ENCODE measurements at regions not wholly inside any gene's neighbourhood (a gene's known extent, or its start where the extent isn't known, plus 50 kb on each side); places are given as distances from the start of the nearest gene placed in this dataset.
A peak's percentile ranks its signal among the peaks of the same experiment; 100 is the strongest.
"Not testable (repeated sequence)": the region's sequence is repeated elsewhere in the genome, so short reads cannot be mapped to it uniquely, and the experiment has no call there.

DNA sequence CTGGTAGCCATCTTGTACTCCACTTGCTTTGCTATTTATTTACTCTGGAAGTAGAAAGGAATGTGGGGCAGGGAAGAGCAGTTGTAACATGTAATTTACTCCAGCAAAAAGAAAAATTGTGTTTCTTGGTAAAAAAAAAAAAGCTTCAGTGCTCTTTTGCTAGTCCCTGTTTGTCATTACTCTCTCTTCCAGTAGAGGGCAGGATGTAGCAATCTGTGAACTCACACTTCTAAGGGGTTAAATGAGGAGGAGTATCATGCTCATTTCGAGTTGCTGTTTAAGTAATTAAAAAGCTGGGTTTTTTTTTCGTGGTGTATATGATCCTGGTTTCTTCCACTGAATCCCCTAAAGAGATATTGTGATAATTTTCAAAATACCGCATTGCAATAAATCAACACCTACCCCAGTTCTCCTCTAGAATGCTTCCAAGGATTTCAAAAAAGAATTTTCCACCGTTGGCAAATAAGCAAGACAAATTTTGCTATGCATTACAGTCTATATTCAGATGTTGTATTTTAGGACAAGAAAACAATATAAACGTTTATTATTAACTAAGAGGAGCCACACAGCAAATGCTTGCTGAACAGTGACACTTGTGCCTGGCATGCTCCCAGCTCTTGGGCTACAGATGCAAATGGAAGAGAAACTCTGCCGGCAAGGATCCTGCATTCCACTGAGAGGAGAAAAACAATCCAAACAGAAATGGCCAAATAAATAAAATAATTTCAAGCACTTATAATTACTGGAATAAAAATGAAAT, 261.6 kb downstream of the ASXL3 start:
- Histone ChIP-seq H3K36me3 (no peaks in the 10 kb centered on the region), H3K27ac (no peak overlapping the region), H3K9me3 (replicated peaks) (no peaks in the 10 kb centered on the region), H3K4me1 (no peaks in the 10 kb centered on the region), H3K27me3 (no peaks in the 10 kb centered on the region), H3K4me3 (no peak overlapping the region)
- DNase-seq: peak; percentile 5 to 68

DNA sequence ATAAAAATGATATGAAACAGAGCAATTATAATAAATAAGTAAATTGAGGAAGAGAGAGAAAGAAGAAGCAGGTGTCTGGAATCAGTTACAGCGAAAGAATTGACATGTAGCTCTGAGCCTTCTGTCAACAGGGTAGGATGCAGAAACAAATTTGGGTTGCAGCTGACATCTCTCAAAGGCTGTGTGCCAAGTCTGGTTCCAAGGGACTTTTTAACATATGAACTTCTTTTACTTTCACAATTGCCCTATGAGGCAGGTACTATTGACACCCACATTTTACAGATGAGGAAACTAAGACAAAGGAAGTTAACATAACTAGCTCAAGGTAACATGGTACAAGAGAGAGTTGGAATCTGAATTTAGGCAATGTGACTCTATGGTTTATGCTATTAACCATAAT, 260.0 kb downstream of the ASXL3 start:
- Histone ChIP-seq H3K4me3 (no peak overlapping the region), H3K36me3 (no peaks in the 10 kb centered on the region), H3K4me1 (no peaks in the 10 kb centered on the region), H3K9me3 (replicated peaks) (no peaks in the 10 kb centered on the region), H3K27me3 (no peaks in the 10 kb centered on the region), H3K27ac (no peak overlapping the region)
- DNase-seq: no peak

DNA sequence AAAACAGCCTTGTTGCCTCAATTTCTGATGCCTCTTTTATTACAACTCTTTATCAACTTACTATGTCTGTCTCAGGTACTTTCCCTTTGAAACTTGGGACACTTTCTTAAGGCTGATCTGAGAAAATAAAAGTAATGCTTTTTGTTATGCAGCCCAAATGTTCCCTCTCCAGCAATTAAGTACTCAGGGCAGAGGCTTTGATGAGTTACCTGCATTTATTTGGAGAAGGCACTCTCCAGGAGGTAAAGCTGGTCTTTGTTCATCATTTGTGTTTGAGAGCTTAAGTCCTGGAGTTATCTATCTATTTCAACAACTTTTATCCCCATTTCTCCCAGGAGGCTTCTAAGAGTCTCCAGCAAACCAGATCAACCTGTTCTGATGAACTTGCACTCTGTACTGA, 259.2 kb downstream of the ASXL3 start:
- no peak overlapping the region for H3K4me3 ChIP-seq
- no peak overlapping the region for H3K27ac ChIP-seq
- no peaks in the 10 kb centered on the region for H3K27me3 ChIP-seq
- no peaks in the 10 kb centered on the region for H3K9me3 ChIP-seq (replicated peaks)
- H3K36me3 ChIP-seq: no peaks in the 10 kb centered on the region
- no peak for DNase-seq
- no peaks in the 10 kb centered on the region for H3K4me1 ChIP-seq

DNA sequence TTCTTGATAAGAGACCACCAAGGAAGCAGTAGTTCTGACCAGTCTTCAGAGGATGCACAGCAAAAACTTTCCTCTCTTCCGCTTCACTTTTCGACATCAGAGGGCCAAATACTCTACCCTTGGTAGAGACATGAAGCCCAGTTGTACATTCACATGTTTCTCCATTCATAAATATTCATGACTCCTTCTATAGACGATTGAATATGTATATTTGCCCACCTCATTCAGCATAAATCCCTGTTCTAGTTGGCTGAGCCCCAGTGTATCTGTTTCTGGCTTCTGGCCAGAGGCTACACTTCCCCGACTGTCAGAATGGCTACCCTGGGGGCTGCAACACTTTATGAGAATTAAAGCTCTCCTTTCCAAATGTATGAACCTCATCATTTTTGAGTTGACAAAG, 258.5 kb downstream of the ASXL3 start:
- Histone ChIP-seq H3K27me3 (no peaks in the 10 kb centered on the region), H3K4me1 (no peaks in the 10 kb centered on the region), H3K4me3 (no peak overlapping the region), H3K27ac (no peak overlapping the region), H3K36me3 (no peaks in the 10 kb centered on the region), H3K9me3 (replicated peaks) (no peaks in the 10 kb centered on the region)
- DNase-seq: peak in 1 of 2 experiments; percentile 1

GRCh38 chr18:33835419-33835818, 257.4 kb downstream of the ASXL3 start:
- no peak for DNase-seq
- H3K36me3 ChIP-seq: no peaks in the 10 kb centered on the region
- H3K4me1 ChIP-seq: no peaks in the 10 kb centered on the region
- H3K27ac ChIP-seq: no peak overlapping the region
- H3K27me3 ChIP-seq: no peaks in the 10 kb centered on the region
- H3K4me3 ChIP-seq: no peak overlapping the region
- no peaks in the 10 kb centered on the region for H3K9me3 ChIP-seq (replicated peaks)

- DNase-seq: peak in 1 of 2 experiments; percentile 4
- no peaks in the 10 kb centered on the region for H3K36me3 ChIP-seq
- H3K27me3 ChIP-seq: no peaks in the 10 kb centered on the region
- H3K27ac ChIP-seq: no peak overlapping the region
- H3K9me3 ChIP-seq (replicated peaks): no peaks in the 10 kb centered on the region
- no peaks in the 10 kb centered on the region for H3K4me1 ChIP-seq
- H3K4me3 ChIP-seq: no peak overlapping the region
Observed at GRCh38 chr18:33833842-33834241, 255.8 kb downstream of the ASXL3 start.

- Histone ChIP-seq H3K4me1 (no peaks in the 10 kb centered on the region), H3K9me3 (replicated peaks) (no peaks in the 10 kb centered on the region), H3K36me3 (no peaks in the 10 kb centered on the region), H3K27ac (no peak overlapping the region), H3K4me3 (no peak overlapping the region), H3K27me3 (no peaks in the 10 kb centered on the region)
- DNase-seq: no peak
Observed at GRCh38 chr18:33831424-33831823, 253.4 kb downstream of the ASXL3 start.

GRCh38 chr18:33830213-33830612, 252.2 kb downstream of the ASXL3 start:
- Histone ChIP-seq H3K9me3 (replicated peaks) (no peaks in the 10 kb centered on the region), H3K4me3 (no peak overlapping the region), H3K27me3 (no peaks in the 10 kb centered on the region), H3K4me1 (no peaks in the 10 kb centered on the region), H3K27ac (no peak overlapping the region), H3K36me3 (no peaks in the 10 kb centered on the region)
- no peak for DNase-seq

GRCh38 chr18:33828949-33829348, 250.9 kb downstream of the ASXL3 start:
- H3K27me3 ChIP-seq: no peaks in the 10 kb centered on the region
- no peaks in the 10 kb centered on the region for H3K9me3 ChIP-seq (replicated peaks)
- H3K36me3 ChIP-seq: no peaks in the 10 kb centered on the region
- H3K27ac ChIP-seq: no peak overlapping the region
- no peak overlapping the region for H3K4me3 ChIP-seq
- no peaks in the 10 kb centered on the region for H3K4me1 ChIP-seq
- no peak for DNase-seq

GRCh38 chr18:33826151-33826550, 248.1 kb downstream of the ASXL3 start:
- Histone ChIP-seq H3K4me1 (no peaks in the 10 kb centered on the region), H3K4me3 (no peak overlapping the region), H3K36me3 (no peaks in the 10 kb centered on the region), H3K9me3 (replicated peaks) (no peaks in the 10 kb centered on the region), H3K27ac (no peak overlapping the region), H3K27me3 (no peaks in the 10 kb centered on the region)
- DNase-seq: no peak

GRCh38 chr18:33821503-33821902, 243.5 kb downstream of the ASXL3 start:
- H3K9me3 ChIP-seq (replicated peaks): no peaks in the 10 kb centered on the region
- no peaks in the 10 kb centered on the region for H3K4me1 ChIP-seq
- no peaks in the 10 kb centered on the region for H3K36me3 ChIP-seq
- H3K27ac ChIP-seq: no peak overlapping the region
- H3K4me3 ChIP-seq: no peak overlapping the region
- H3K27me3 ChIP-seq: no peaks in the 10 kb centered on the region
- no peak for DNase-seq

- Histone ChIP-seq H3K4me1 (no peaks in the 10 kb centered on the region), H3K36me3 (no peaks in the 10 kb centered on the region), H3K4me3 (no peak overlapping the region), H3K9me3 (replicated peaks) (no peaks in the 10 kb centered on the region), H3K27me3 (no peaks in the 10 kb centered on the region), H3K27ac (no peak overlapping the region)
- DNase-seq: no peak
Observed at GRCh38 chr18:33820517-33821371, 242.7 kb downstream of the ASXL3 start.

DNA sequence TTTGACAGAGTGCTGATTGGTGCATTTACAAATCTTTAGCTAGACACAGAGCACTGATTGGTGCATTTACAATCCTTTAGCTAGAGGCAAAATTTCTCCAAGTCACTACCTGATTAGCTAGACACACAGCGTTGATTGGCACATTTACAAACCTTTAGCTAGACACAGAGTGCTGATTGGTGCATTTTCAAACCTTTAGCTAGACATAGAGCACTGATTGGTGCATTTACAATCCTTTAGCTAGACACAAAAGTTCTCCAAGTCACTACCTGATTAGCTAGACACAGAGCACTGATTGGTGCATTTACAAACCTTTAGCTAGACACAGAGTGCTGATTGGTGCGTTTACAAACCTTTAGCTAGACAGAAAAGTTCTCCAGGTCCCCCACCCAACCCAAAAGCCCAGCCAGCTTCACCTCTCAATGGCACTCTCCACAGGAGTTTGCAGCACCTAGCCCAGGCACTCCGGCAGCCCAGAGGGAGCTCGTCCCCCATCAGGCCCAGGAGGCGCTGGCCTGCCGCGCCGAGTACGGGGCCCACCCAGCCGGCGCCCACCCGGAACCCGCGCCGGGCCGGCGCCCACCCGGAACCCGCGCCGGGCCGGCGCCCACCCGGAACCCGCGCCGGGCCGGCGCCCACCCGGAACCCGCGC, 241.8 kb downstream of the ASXL3 start:
- not testable (repeated sequence) for DNase-seq; H3K36me3 ChIP-seq; H3K27ac ChIP-seq; H3K9me3 ChIP-seq (replicated peaks); H3K4me3 ChIP-seq; H3K4me1 ChIP-seq; H3K27me3 ChIP-seq

GRCh38 chr18:33818145-33818544, 240.1 kb downstream of the ASXL3 start:
- Histone ChIP-seq H3K36me3 (no peaks in the 10 kb centered on the region), H3K9me3 (replicated peaks) (no peaks in the 10 kb centered on the region), H3K4me1 (no peaks in the 10 kb centered on the region), H3K4me3 (no peak overlapping the region), H3K27me3 (no peaks in the 10 kb centered on the region), H3K27ac (no peak overlapping the region)
- DNase-seq: no peak

- H3K9me3 ChIP-seq (replicated peaks): no peaks in the 10 kb centered on the region
- H3K4me3 ChIP-seq: no peak overlapping the region
- H3K4me1 ChIP-seq: no peaks in the 10 kb centered on the region
- no peaks in the 10 kb centered on the region for H3K36me3 ChIP-seq
- no peaks in the 10 kb centered on the region for H3K27me3 ChIP-seq
- no peak overlapping the region for H3K27ac ChIP-seq
- DNase-seq: peak; percentile 3 to 26
Observed at GRCh38 chr18:33817096-33817495, 239.1 kb downstream of the ASXL3 start.

All from SJCRH30 (cell line).